ENCODE measurements at regions not wholly inside any gene's neighbourhood (a gene's known extent, or its start where the extent isn't known, plus 50 kb on each side); places are given as distances from the start of the nearest gene placed in this dataset.
"Not testable (repeated sequence)": the region's sequence is repeated elsewhere in the genome, so short reads cannot be mapped to it uniquely, and the experiment has no call there.

- no peak for TF ChIP-seq SP4 (IDR thresholded peaks at IDR 0.05; ENCODE audit: low read length)
Observed at GRCh38 chr2:116180072-116180471, 1634.4 kb upstream of the DDX18 start (continued).

GRCh38 chr2:116190684-116191083 lies 1623.8 kb upstream of the DDX18 start:
- H2AK5ac ChIP-seq (ENCODE audit: low read depth, low read length); H2BK120ac ChIP-seq (replicated peaks; ENCODE audit: low read depth, low read length); H3K36me3 ChIP-seq (ENCODE audit: control insufficient read depth in 2 of 4, insufficient read depth in 4 of 4, low read length in 3 of 4); H3K23me2 ChIP-seq (ENCODE audit: low read depth, low read length); FAIRE-seq; H4K5ac ChIP-seq (ENCODE audit: insufficient read length, low read depth, low read length); H2BK15ac ChIP-seq (ENCODE audit: low read length); H3K4ac ChIP-seq (replicated peaks; ENCODE audit: insufficient read length, low read depth, low read length); H3K9ac ChIP-seq (replicated peaks in 1 of 4; ENCODE audit: extremely low read depth in 1 of 4, low read depth in 3 of 4, low read length in 3 of 4); H2BK20ac ChIP-seq (ENCODE audit: low read length); H3K4me3 ChIP-seq (ENCODE audit: extremely low read depth in 1 of 4, insufficient read depth in 2 of 4, low read depth in 3 of 4, low read length in 4 of 4); H3K56ac ChIP-seq (replicated peaks; ENCODE audit: insufficient read length, low read depth, low read length); H3K9me3 ChIP-seq (ENCODE audit: insufficient read depth in 2 of 2, low read depth in 1 of 2, low read length in 1 of 2); H3K18ac ChIP-seq (ENCODE audit: extremely low read depth, low read length); H2BK12ac ChIP-seq (ENCODE audit: low read depth, low read length); POLR2A ChIA-PET (ENCODE audit: partially characterized antibody); CTCF ChIA-PET (ENCODE audit: partially characterized antibody); H3K4me2 ChIP-seq (ENCODE audit: insufficient read depth in 1 of 2, low read depth in 2 of 2, low read length in 2 of 2); H3K27ac ChIP-seq (ENCODE audit: low read depth, low read length); H3K14ac ChIP-seq (ENCODE audit: insufficient read length); DNase-seq (ENCODE audit: low read depth in 1 of 2, low spot score in 2 of 2); H2AFZ ChIP-seq (ENCODE audit: low read length); H4K20me1 ChIP-seq (replicated peaks in 1 of 2; ENCODE audit: control insufficient read depth in 1 of 2, insufficient read depth in 2 of 2, low read length in 2 of 2); H3K79me1 ChIP-seq (ENCODE audit: low read depth, low read length); H2BK5ac ChIP-seq (ENCODE audit: low read depth, low read length); H3K27me3 ChIP-seq (replicated peaks in 1 of 4; ENCODE audit: control insufficient read depth in 3 of 4, extremely low read depth in 1 of 4, insufficient read depth in 3 of 4, low read length in 3 of 4); H4K8ac ChIP-seq (ENCODE audit: extremely low read depth, insufficient read depth, low read length); H3K79me2 ChIP-seq (ENCODE audit: control insufficient read depth in 1 of 2, insufficient read depth in 2 of 2, low read length in 2 of 2); H4K91ac ChIP-seq (replicated peaks; ENCODE audit: insufficient read length, low read length); H3K4me1 ChIP-seq (replicated peaks in 1 of 4; ENCODE audit: control insufficient read depth in 3 of 4, insufficient read depth in 4 of 4, low read length in 3 of 4); H3K23ac ChIP-seq (ENCODE audit: insufficient read length): not testable (repeated sequence)
- WGBS, 2 experiments (ENCODE audit: extremely low coverage in 1 of 2, insufficient coverage in 1 of 2, insufficient read length in 1 of 2, insufficient replicate concordance in 2 of 2, low coverage in 1 of 2, low lambda C conversion rate in 2 of 2, missing lambda C conversion rate in 1 of 2) = 87% methylated on average over 2 of the region's 2 CpGs; no CpG with 5 or more reads in 1 of the 2 experiments

Data from H1 (cell line).